Inferior parietal cortex (tissue), 1 donor: ENCODE measurements at regions not wholly inside any gene's neighbourhood (a gene's known extent, or its start where the extent isn't known, plus 50 kb on each side); places are given as distances from the start of the nearest gene placed in this dataset.

Experiments used
- DNase-seq: peaks from one replicate; pipeline ENCODE4 v3.0.0-alpha.2; 2016; ENCODE audit errors: extremely low spot score

DNA sequence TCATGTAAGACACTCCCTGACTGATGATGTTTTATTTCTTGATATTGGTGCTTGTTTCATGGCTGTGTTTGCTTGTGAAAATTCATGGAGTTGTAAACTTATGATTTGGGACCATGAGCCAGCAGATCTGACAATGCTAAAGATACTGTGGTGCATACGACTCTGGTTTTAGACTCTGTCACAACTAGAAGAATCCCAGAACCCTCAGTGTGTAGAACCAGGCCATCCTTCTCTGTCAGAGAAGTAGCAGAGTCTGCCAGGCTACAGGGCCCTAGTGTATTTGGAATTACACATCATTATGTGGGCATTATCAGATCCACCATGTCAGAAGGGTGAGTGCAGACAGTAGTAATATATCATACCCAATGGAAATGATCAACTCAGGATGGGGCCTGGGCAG lies 209.8 kb upstream of the POU2AF2 start:
- no peak for DNase-seq

DNA sequence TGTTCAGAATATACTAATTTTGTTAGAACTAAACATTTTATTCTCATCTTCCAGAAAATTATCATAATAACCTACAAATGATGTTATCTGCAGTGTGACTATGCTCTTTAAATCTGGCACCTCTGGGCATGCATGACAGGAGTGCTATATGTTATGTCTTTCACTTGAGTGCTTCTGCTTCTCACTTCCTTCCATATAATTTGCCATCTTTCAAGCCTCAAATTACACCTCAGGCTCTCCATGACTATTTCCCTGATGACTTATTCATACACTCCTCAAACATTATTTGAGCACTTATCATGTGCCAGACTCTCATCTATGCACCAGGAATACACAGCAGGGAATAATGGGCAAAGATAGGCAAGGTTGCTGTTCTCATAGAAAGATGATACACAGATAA lies 219.3 kb upstream of the POU2AF2 start:
- DNase-seq: no peak

GRCh38 chr11:111021131-111021530 lies 224.4 kb upstream of the POU2AF2 start:
- DNase-seq: no peak

DNA sequence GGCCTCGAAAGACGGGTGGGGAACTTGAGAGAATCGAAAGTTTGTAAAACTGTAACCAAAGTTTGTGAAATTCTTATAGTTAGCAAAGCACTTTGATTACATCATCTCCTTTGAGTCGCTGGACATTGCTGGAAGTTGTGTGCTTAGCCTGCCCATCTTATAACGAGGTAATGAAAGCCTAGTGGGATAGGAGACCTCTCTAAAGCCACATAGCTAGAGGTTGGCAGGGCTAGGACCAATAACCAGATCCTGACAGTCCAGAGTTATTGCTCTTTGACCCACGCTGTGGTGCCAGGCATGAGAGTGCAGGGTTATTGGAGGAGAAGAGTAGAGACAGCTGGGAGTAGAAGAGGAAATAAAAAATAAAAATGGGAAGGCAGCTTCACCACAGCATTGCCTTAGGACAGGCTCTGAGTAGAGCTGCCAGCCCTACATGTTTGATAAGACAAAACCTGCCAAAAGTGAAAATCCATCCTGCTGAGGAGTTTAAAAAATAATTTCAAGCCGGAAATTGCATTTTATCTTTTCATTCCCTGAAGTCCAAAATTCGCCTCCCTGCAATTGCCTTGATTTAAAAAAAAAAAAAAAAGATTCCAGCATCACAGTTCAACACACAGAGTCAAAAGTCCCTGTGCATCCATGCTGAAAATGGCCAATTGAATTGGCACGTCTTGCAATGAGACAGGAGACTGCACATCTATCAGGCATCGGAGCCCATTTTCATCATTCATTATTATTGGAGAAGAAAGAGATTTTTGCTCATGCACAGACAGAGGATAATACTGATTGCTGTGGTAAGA lies 225.5 kb upstream of the POU2AF2 start:
- no peak for DNase-seq

GRCh38 chr11:111019451-111019850 lies 226.1 kb upstream of the POU2AF2 start:
- DNase-seq: no peak

DNA sequence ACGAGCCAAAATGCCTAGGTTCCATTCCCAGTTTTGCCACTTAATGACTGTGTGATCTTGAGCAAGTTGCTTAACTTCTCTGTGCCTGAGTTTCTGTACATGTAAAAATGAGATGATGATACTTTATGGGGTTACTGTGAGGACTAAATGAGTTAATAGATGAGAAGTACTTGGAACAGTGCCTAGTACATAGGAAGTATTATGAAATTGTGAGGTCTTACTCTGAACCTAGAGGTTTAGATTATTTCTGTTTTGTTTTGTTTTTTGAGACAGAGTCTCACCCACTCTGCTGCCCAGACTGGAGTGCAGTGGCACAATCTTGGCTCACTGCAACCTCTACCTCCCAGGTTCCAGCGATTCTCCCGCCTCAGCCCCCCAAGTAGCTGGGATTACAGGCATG lies 227.0 kb upstream of the POU2AF2 start:
- DNase-seq: no peak

DNA sequence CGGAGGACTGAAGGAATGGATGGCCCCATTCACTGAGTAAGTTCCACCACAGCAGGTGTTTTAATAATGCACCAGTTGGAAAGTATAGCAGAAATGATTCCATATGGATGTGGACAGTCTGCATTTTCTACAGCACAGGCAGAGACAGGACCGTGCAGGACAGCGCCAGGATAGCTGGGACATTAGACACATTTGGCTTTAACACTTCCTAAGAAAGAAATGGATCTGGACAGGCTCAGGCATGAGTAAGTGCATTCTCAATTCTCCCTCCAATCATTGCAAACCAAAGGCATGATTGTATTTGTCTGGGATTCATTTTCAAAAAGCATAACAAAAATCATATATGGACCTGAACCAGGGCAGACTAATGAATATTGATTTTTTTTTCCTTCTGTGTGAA lies 233.0 kb upstream of the POU2AF2 start:
- DNase-seq: no peak

GRCh38 chr11:111011275-111011594 lies 234.3 kb upstream of the POU2AF2 start:
- DNase-seq: no peak

- no peak for DNase-seq
These were observed 234.9 kb upstream of the POU2AF2 start for GRCh38 chr11:111010391-111011274.

GRCh38 chr11:111006227-111006626 lies 239.3 kb upstream of the POU2AF2 start:
- DNase-seq: no peak

- no peak for DNase-seq
These were observed 243.4 kb upstream of the POU2AF2 start for GRCh38 chr11:111001986-111002611.

DNA sequence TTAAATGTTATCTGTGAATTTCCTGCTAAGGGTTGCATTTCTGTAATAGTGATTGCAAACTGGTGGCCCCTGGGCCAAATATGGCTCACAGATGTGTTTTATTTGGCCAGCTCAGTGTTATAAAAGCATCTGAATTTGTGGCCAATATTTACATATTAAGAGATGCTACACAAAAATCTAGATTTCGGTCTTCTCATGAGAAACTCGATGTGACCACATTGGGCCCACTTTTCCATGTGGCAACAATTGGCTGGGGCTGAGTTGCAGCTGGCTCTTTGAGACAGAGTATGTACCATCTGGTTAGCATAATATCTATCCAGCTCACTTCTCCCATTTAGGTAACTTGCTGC lies 244.5 kb upstream of the POU2AF2 start:
- no peak for DNase-seq

- DNase-seq: no peak
These were observed 245.0 kb upstream of the POU2AF2 start for GRCh38 chr11:111000400-111001080.

- no peak for DNase-seq
These were observed 253.0 kb upstream of the POU2AF2 start for GRCh38 chr11:110992481-110992880.

- DNase-seq: no peak
These were observed 253.7 kb upstream of the POU2AF2 start for GRCh38 chr11:110991661-110992355.

DNA sequence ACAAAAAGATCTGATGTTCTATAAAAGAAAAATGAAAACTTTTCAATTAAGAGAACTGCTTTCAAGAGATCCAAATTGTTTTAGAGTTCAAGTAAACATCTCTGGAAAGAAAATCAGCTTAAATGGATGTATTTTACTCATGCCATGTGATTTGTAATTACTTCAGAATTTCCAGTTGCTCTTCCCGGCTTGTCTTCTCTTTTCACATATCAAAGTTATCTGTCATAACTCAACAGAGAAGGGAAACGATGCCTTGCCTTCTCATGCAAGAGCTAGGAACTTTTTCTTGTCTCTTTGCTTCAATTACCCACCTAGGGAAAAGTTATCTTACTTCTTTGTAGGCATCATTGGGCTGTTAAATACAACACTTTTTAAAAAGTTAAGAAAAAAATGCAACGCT lies 255.2 kb upstream of the POU2AF2 start:
- DNase-seq: no peak

DNA sequence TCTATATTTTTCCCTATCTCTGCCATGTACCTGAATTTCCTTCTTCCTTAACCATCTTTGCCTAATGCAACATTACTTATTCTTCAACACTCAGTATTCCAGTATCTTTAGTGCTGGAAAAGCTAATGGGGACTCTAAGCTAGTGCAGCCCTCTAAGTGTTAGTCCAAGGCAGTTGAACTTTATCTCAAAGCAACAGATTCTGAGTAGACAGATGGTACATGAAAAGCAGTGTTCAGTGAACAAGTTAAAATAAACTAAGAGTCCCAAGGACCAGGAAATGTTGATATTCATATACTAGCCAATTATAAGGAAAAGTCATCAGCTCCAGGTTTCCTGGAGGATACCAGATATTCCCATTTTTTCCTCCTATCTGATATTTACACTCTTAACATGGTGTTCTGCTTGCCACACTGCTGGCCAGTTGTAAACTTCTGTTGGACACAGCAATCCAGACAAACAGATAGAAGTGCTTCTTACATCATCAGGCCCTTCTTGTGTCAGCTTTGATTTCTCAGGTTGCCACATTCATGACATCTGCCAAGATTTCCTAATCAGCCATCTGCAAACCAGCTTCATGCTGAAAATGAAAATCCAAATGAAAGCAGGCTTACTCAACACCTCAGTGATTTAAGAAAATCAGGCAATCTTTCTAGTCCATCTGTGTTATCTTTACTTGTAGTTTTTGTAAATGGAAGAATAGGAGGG lies 255.9 kb upstream of the POU2AF2 start:
- DNase-seq: no peak

- DNase-seq: no peak
These were observed 256.9 kb upstream of the POU2AF2 start for GRCh38 chr11:110988671-110989070.

GRCh38 chr11:110986016-110986415 lies 259.5 kb upstream of the POU2AF2 start:
- no peak for DNase-seq

GRCh38 chr11:110985547-110985946 lies 260.0 kb upstream of the POU2AF2 start:
- no peak for DNase-seq

- no peak for DNase-seq
These were observed 260.8 kb upstream of the POU2AF2 start for GRCh38 chr11:110984693-110985092.
